ENCODE measurements at regions not wholly inside any gene's neighbourhood (a gene's known extent, or its start where the extent isn't known, plus 50 kb on each side); places are given as distances from the start of the nearest gene placed in this dataset.
A peak's percentile ranks its signal among the peaks of the same experiment; 100 is the strongest.

GRCh38 chr18:29071869-29072268 is 894.9 kb upstream of the CDH2 start:
- H3K9me3 ChIP-seq (replicated peaks; ENCODE audit: control insufficient read depth, low read depth, low read length), result no peaks in the 10 kb centered on the region
- H3K36me3 ChIP-seq (ENCODE audit: control insufficient read depth, insufficient read depth, low read length), result no peaks in the 10 kb centered on the region
- H3K4me3 ChIP-seq (ENCODE audit: low read length), result no peak overlapping the region
- WGBS (ENCODE audit: insufficient coverage), result 67% methylated on average over 1 of the region's 2 CpGs
- DNase-seq, result peak; percentile 11
- no peak overlapping the region for H3K27ac ChIP-seq (ENCODE audit: low read length)
- H3K4me1 ChIP-seq (ENCODE audit: control insufficient read depth, insufficient read depth, low read length), result no peaks in the 10 kb centered on the region
- no peaks in the 10 kb centered on the region for H3K27me3 ChIP-seq (ENCODE audit: control insufficient read depth, insufficient read depth, low read length)

GRCh38 chr18:29063346-29063745 is 886.4 kb upstream of the CDH2 start:
- H3K27ac ChIP-seq (ENCODE audit: low read length), result no peak overlapping the region
- H3K9me3 ChIP-seq (replicated peaks; ENCODE audit: control insufficient read depth, low read depth, low read length), result no peaks in the 10 kb centered on the region
- no CpG with 5 or more reads among the region's 2 CpGs for WGBS (ENCODE audit: insufficient coverage)
- no peaks in the 10 kb centered on the region for H3K27me3 ChIP-seq (ENCODE audit: control insufficient read depth, insufficient read depth, low read length)
- no peaks in the 10 kb centered on the region for H3K4me1 ChIP-seq (ENCODE audit: control insufficient read depth, insufficient read depth, low read length)
- H3K4me3 ChIP-seq (ENCODE audit: low read length), result no peak overlapping the region
- no peaks in the 10 kb centered on the region for H3K36me3 ChIP-seq (ENCODE audit: control insufficient read depth, insufficient read depth, low read length)
- no peak for DNase-seq

GRCh38 chr18:29062921-29063320 is 886.0 kb upstream of the CDH2 start:
- Histone ChIP-seq H3K27ac (ENCODE audit: low read length) (no peak overlapping the region), H3K36me3 (ENCODE audit: control insufficient read depth, insufficient read depth, low read length) (no peaks in the 10 kb centered on the region), H3K27me3 (ENCODE audit: control insufficient read depth, insufficient read depth, low read length) (no peaks in the 10 kb centered on the region), H3K4me3 (ENCODE audit: low read length) (no peak overlapping the region), H3K4me1 (ENCODE audit: control insufficient read depth, insufficient read depth, low read length) (no peaks in the 10 kb centered on the region), H3K9me3 (replicated peaks; ENCODE audit: control insufficient read depth, low read depth, low read length) (no peaks in the 10 kb centered on the region)
- no peak for DNase-seq

GRCh38 chr18:29060349-29060748 is 883.4 kb upstream of the CDH2 start:
- Histone ChIP-seq H3K27me3 (ENCODE audit: control insufficient read depth, insufficient read depth, low read length) (no peaks in the 10 kb centered on the region), H3K27ac (ENCODE audit: low read length) (no peak overlapping the region), H3K36me3 (ENCODE audit: control insufficient read depth, insufficient read depth, low read length) (no peaks in the 10 kb centered on the region), H3K4me1 (ENCODE audit: control insufficient read depth, insufficient read depth, low read length) (no peaks in the 10 kb centered on the region), H3K4me3 (ENCODE audit: low read length) (no peak overlapping the region), H3K9me3 (replicated peaks; ENCODE audit: control insufficient read depth, low read depth, low read length) (no peaks in the 10 kb centered on the region)
- no CpG with 5 or more reads among the region's 1 CpG for WGBS (ENCODE audit: insufficient coverage)
- DNase-seq, result no peak

GRCh38 chr18:29057703-29058102 is 880.8 kb upstream of the CDH2 start:
- Histone ChIP-seq H3K4me1 (ENCODE audit: control insufficient read depth, insufficient read depth, low read length) (no peaks in the 10 kb centered on the region), H3K36me3 (ENCODE audit: control insufficient read depth, insufficient read depth, low read length) (no peaks in the 10 kb centered on the region), H3K4me3 (ENCODE audit: low read length) (no peak overlapping the region), H3K9me3 (replicated peaks; ENCODE audit: control insufficient read depth, low read depth, low read length) (no peaks in the 10 kb centered on the region), H3K27me3 (ENCODE audit: control insufficient read depth, insufficient read depth, low read length) (no peaks in the 10 kb centered on the region), H3K27ac (ENCODE audit: low read length) (no peak overlapping the region)
- no peak for DNase-seq

GRCh38 chr18:29056800-29057199 is 879.9 kb upstream of the CDH2 start:
- no peaks in the 10 kb centered on the region for H3K9me3 ChIP-seq (replicated peaks; ENCODE audit: control insufficient read depth, low read depth, low read length)
- 20% methylated on average over 1 of the region's 2 CpGs for WGBS (ENCODE audit: insufficient coverage)
- no peaks in the 10 kb centered on the region for H3K27me3 ChIP-seq (ENCODE audit: control insufficient read depth, insufficient read depth, low read length)
- H3K36me3 ChIP-seq (ENCODE audit: control insufficient read depth, insufficient read depth, low read length), result no peaks in the 10 kb centered on the region
- H3K27ac ChIP-seq (ENCODE audit: low read length), result no peak overlapping the region
- H3K4me1 ChIP-seq (ENCODE audit: control insufficient read depth, insufficient read depth, low read length), result no peaks in the 10 kb centered on the region
- DNase-seq, result no peak
- H3K4me3 ChIP-seq (ENCODE audit: low read length), result no peak overlapping the region

- Histone ChIP-seq H3K4me1 (ENCODE audit: control insufficient read depth, insufficient read depth, low read length) (no peaks in the 10 kb centered on the region), H3K36me3 (ENCODE audit: control insufficient read depth, insufficient read depth, low read length) (no peaks in the 10 kb centered on the region), H3K9me3 (replicated peaks; ENCODE audit: control insufficient read depth, low read depth, low read length) (no peaks in the 10 kb centered on the region), H3K27me3 (ENCODE audit: control insufficient read depth, insufficient read depth, low read length) (no peaks in the 10 kb centered on the region), H3K4me3 (ENCODE audit: low read length) (no peak overlapping the region), H3K27ac (ENCODE audit: low read length) (no peak overlapping the region)
- no peak for DNase-seq
- no CpG with 5 or more reads among the region's 1 CpG for WGBS (ENCODE audit: insufficient coverage)
These were observed 865.0 kb upstream of the CDH2 start for GRCh38 chr18:29041976-29042375.

- H3K36me3 ChIP-seq (ENCODE audit: control insufficient read depth, insufficient read depth, low read length), result no peaks in the 10 kb centered on the region
- H3K4me3 ChIP-seq (ENCODE audit: low read length), result no peak overlapping the region
- WGBS (ENCODE audit: insufficient coverage), result no CpG with 5 or more reads among the region's 3 CpGs
- H3K27ac ChIP-seq (ENCODE audit: low read length), result no peak overlapping the region
- no peak for DNase-seq
- H3K4me1 ChIP-seq (ENCODE audit: control insufficient read depth, insufficient read depth, low read length), result no peaks in the 10 kb centered on the region
- no peaks in the 10 kb centered on the region for H3K27me3 ChIP-seq (ENCODE audit: control insufficient read depth, insufficient read depth, low read length)
- H3K9me3 ChIP-seq (replicated peaks; ENCODE audit: control insufficient read depth, low read depth, low read length), result no peaks in the 10 kb centered on the region
These were observed 857.4 kb upstream of the CDH2 start for GRCh38 chr18:29034113-29034856.

GRCh38 chr18:29028560-29028959 is 851.6 kb upstream of the CDH2 start:
- no peak overlapping the region for H3K4me3 ChIP-seq (ENCODE audit: low read length)
- WGBS (ENCODE audit: insufficient coverage), result no CpG with 5 or more reads among the region's 1 CpG
- no peaks in the 10 kb centered on the region for H3K36me3 ChIP-seq (ENCODE audit: control insufficient read depth, insufficient read depth, low read length)
- DNase-seq, result no peak
- H3K27ac ChIP-seq (ENCODE audit: low read length), result no peak overlapping the region
- no peaks in the 10 kb centered on the region for H3K4me1 ChIP-seq (ENCODE audit: control insufficient read depth, insufficient read depth, low read length)
- H3K27me3 ChIP-seq (ENCODE audit: control insufficient read depth, insufficient read depth, low read length), result no peaks in the 10 kb centered on the region
- H3K9me3 ChIP-seq (replicated peaks; ENCODE audit: control insufficient read depth, low read depth, low read length), result no peaks in the 10 kb centered on the region

- H3K4me1 ChIP-seq (ENCODE audit: control insufficient read depth, insufficient read depth, low read length), result no peaks in the 10 kb centered on the region
- no peak overlapping the region for H3K27ac ChIP-seq (ENCODE audit: low read length)
- no peaks in the 10 kb centered on the region for H3K27me3 ChIP-seq (ENCODE audit: control insufficient read depth, insufficient read depth, low read length)
- no peaks in the 10 kb centered on the region for H3K36me3 ChIP-seq (ENCODE audit: control insufficient read depth, insufficient read depth, low read length)
- H3K9me3 ChIP-seq (replicated peaks; ENCODE audit: control insufficient read depth, low read depth, low read length), result no peaks in the 10 kb centered on the region
- no peak for DNase-seq
- no peak overlapping the region for H3K4me3 ChIP-seq (ENCODE audit: low read length)
These were observed 842.0 kb upstream of the CDH2 start for GRCh38 chr18:29018976-29019375.

- no peak overlapping the region for H3K27ac ChIP-seq (ENCODE audit: low read length)
- H3K36me3 ChIP-seq (ENCODE audit: control insufficient read depth, insufficient read depth, low read length), result no peaks in the 10 kb centered on the region
- 58% methylated on average over 2 of the region's 4 CpGs for WGBS (ENCODE audit: insufficient coverage)
These were observed 836.0 kb upstream of the CDH2 start for GRCh38 chr18:29012883-29013465.

More at GRCh38 chr18:29012883-29013465, 836.0 kb upstream of the CDH2 start:
- no peaks in the 10 kb centered on the region for H3K9me3 ChIP-seq (replicated peaks; ENCODE audit: control insufficient read depth, low read depth, low read length)
- no peaks in the 10 kb centered on the region for H3K27me3 ChIP-seq (ENCODE audit: control insufficient read depth, insufficient read depth, low read length)
- DNase-seq, result no peak
- H3K4me1 ChIP-seq (ENCODE audit: control insufficient read depth, insufficient read depth, low read length), result no peaks in the 10 kb centered on the region
- no peak overlapping the region for H3K4me3 ChIP-seq (ENCODE audit: low read length)

Measured in muscle of leg (tissue), 3 donors.